ENCODE measurements at regions not wholly inside any gene's neighbourhood (a gene's known extent, or its start where the extent isn't known, plus 50 kb on each side); places are given as distances from the start of the nearest gene placed in this dataset.

GRCh38 chr5:175598774-175599173 is 59.1 kb upstream of the HRH2 start:
- Histone ChIP-seq H3K9me3 (ENCODE audit: low read depth) (no peaks in the 10 kb centered on the region), H3K27me3 (no peaks in the 10 kb centered on the region)

GRCh38 chr5:175599210-175599609 is 58.7 kb upstream of the HRH2 start:
- Histone ChIP-seq H3K9me3 (ENCODE audit: low read depth) (no peaks in the 10 kb centered on the region), H3K4me1 (ENCODE audit: low read depth) (peaks cover 52% of the 10 kb centered on the region), H3K4me3 (no peak overlapping the region), H3K36me3 (no peaks in the 10 kb centered on the region), H3K27me3 (no peaks in the 10 kb centered on the region), H3K27ac (peak overlapping the region; percentile 95)
- peak in 1 of 2 donors; percentile 68 for DNase-seq (ENCODE audit: low read depth in 1 of 2, low spot score in 1 of 2)
- no peak for TF ChIP-seq CTCF (IDR thresholded peaks at IDR 0.05; ENCODE audit: low read depth, low read length)

More at GRCh38 chr5:175598774-175599173, 59.1 kb upstream of the HRH2 start:
- Histone ChIP-seq H3K4me3 (no peak overlapping the region), H3K4me1 (ENCODE audit: low read depth) (peaks cover 48% of the 10 kb centered on the region), H3K36me3 (no peaks in the 10 kb centered on the region), H3K27ac (peak overlapping the region; percentile 95)
- no peak for TF ChIP-seq CTCF (IDR thresholded peaks at IDR 0.05; ENCODE audit: low read depth, low read length)
- DNase-seq (ENCODE audit: low read depth in 1 of 2, low spot score in 1 of 2), result peak in 1 of 2 donors; percentile 78

- no peaks in the 10 kb centered on the region for H3K9me3 ChIP-seq (ENCODE audit: low read depth)
- TF ChIP-seq CTCF (IDR thresholded peaks at IDR 0.05; ENCODE audit: low read depth, low read length), result no peak
- peak in 1 of 2 donors; percentile 36 for DNase-seq (ENCODE audit: low read depth in 1 of 2, low spot score in 1 of 2)
- no peaks in the 10 kb centered on the region for H3K27me3 ChIP-seq
- H3K36me3 ChIP-seq, result no peaks in the 10 kb centered on the region
- peaks cover 30% of the 10 kb centered on the region for H3K4me1 ChIP-seq (ENCODE audit: low read depth)
- H3K4me3 ChIP-seq, result no peak overlapping the region
- peak overlapping the region; percentile 77 for H3K27ac ChIP-seq
Observed at GRCh38 chr5:175603987-175604739, 53.7 kb upstream of the HRH2 start.

GRCh38 chr5:175606409-175606808 is 51.5 kb upstream of the HRH2 start:
- H3K4me1 ChIP-seq (ENCODE audit: low read depth), result peaks cover 18% of the 10 kb centered on the region
- no peak for TF ChIP-seq CTCF (IDR thresholded peaks at IDR 0.05; ENCODE audit: low read depth, low read length)

More at GRCh38 chr5:175606409-175606808, 51.5 kb upstream of the HRH2 start:
- no peaks in the 10 kb centered on the region for H3K27me3 ChIP-seq
- DNase-seq (ENCODE audit: low read depth in 1 of 2, low spot score in 1 of 2), result no peak
- H3K36me3 ChIP-seq, result no peaks in the 10 kb centered on the region
- H3K4me3 ChIP-seq, result no peak overlapping the region
- H3K27ac ChIP-seq, result no peak overlapping the region
- no peaks in the 10 kb centered on the region for H3K9me3 ChIP-seq (ENCODE audit: low read depth)

Measured in cardiac muscle cell (in vitro differentiated cells and primary cell).